NT2/D1 (cell line): ENCODE measurements at regions not wholly inside any gene's neighbourhood (a gene's known extent, or its start where the extent isn't known, plus 50 kb on each side); places are given as distances from the start of the nearest gene placed in this dataset.

ENCODE experiments used
- DNase-seq: peaks from one replicate; pipeline ENCODE4 v3.0.0-alpha.2; 2011; ENCODE audit warnings: low read depth, low spot score
- H3K27me3 ChIP-seq: 2 replicates; pipeline ENCODE4 v1.6.0; 2011; ENCODE audit warnings: mild to moderate bottlenecking; ENCODE audit not compliant: insufficient read length, insufficient read depth
- H3K36me3 ChIP-seq: 2 replicates; pipeline ENCODE4 v1.6.1; 2011; ENCODE audit warnings: mild to moderate bottlenecking, low read length, mixed read lengths; ENCODE audit not compliant: insufficient read depth, insufficient read length
- H3K4me1 ChIP-seq: 2 replicates; pipeline ENCODE4 v1.5.1; 2011; ENCODE audit not compliant: insufficient read depth, insufficient read length
- H3K4me3 ChIP-seq: 2 replicates; pipeline ENCODE4 v1.5.1; 2011; ENCODE audit warnings: low read depth; ENCODE audit not compliant: insufficient read length
- H3K9ac ChIP-seq: 2 replicates; pipeline ENCODE4 v1.6.0; 2011; ENCODE audit warnings: low read depth; ENCODE audit not compliant: insufficient read length
- H3K9me3 ChIP-seq: 2 replicates; pipeline ENCODE4 v1.5.1; 2011; ENCODE audit warnings: mild to moderate bottlenecking, low read length; ENCODE audit not compliant: insufficient read depth
- SUZ12 ChIP-seq: IDR thresholded peaks from 2 replicates; pipeline ENCODE4 v1.6.1; 2011; ENCODE audit not compliant: insufficient read length, insufficient read depth; ENCODE audit errors: extremely low read depth
- YY1 ChIP-seq: IDR thresholded peaks from 2 replicates; pipeline ENCODE4 v1.6.1; 2011; ENCODE audit not compliant: insufficient read length, insufficient read depth
- ZNF274 ChIP-seq: IDR thresholded peaks from 2 replicates; pipeline ENCODE4 v1.6.1; 2011; ENCODE audit warnings: mild to moderate bottlenecking, low read depth, low read length

DNA sequence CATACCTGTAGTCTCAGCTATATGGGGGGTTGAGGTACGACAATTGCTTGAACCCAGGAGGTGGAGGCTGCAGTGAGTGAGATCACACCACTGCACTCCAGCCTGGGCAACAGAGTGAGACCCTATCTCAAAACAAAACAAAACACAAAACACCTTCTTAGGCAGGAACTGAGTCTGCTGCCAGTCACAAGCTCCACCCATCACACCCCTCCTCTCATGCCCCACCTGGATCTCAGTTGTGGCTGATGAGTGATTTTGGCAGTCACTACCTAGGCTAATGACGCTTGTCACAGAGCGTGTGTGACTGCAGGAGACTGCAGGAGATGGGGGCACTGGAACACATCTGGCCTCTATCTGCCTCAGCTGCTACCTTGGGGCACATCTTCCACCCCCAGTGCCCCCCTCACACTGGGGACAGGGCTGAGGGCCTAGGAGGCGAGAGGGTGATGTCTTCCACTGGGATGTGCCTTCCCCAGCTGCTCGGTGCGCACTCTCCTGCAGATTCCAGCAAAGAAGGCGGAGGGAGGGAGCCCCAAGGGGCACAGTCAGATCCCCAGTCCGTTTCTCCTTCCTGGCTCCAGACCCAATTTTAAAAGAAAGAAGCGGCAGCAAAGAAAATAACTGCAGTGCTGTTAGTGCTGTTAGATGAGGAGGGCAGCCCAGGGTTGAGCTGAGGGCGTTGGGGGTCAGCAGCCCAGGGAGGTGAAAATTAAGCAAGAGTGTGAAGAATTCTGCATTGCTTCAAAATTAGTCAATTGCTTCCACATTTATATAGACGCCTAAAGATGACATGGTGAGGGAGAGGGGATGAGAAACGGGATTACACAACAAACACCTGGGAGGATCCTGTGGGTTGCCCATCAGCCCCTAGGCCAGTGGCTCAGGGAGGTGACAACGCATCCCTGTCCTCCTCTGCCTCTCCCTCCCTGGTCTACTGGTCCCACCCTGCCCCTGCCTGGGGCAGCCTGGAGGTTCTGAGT lies 143.6 kb upstream of the HAAO start:
- Histone ChIP-seq H3K27me3 (no peaks in the 10 kb centered on the region), H3K4me1 (peaks cover 20% of the 10 kb centered on the region), H3K9me3 (no peaks in the 10 kb centered on the region), H3K9ac (no peak overlapping the region), H3K4me3 (no peak overlapping the region), H3K36me3 (no peaks in the 10 kb centered on the region)
- DNase-seq = no peak
- TF ChIP-seq ZNF274 = no peak
- no peak for TF ChIP-seq YY1
- TF ChIP-seq SUZ12 = no peak

DNA sequence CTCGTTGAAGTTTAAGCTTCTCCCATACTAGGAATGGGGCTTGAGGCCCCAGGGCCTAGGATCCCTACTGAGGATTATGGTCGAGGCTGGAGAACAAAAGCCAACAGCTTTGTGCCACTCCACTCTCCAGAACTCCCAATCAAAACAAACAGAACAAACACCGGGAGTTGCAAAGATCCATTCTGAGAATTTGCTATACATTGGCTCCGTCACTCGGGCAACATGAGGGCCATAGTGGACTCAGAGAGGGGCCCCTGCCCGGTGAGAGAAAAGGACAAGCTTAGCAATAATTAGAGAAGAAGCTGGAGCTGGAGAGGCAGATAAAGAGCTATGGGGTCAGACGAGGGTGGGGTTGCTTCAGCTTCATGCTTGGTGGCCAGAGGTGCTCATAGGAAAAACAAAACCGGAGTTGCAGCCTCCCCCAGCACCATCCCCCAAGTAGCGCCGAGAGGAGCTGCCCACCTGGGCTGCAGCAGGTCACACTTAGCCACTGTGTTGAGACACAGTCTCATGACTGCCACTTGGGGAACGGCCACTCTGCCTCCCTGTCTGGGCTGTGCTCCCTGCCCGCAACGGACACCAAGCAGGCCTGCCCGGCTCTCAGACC lies 142.3 kb upstream of the HAAO start:
- no peaks in the 10 kb centered on the region for H3K27me3 ChIP-seq

DNA sequence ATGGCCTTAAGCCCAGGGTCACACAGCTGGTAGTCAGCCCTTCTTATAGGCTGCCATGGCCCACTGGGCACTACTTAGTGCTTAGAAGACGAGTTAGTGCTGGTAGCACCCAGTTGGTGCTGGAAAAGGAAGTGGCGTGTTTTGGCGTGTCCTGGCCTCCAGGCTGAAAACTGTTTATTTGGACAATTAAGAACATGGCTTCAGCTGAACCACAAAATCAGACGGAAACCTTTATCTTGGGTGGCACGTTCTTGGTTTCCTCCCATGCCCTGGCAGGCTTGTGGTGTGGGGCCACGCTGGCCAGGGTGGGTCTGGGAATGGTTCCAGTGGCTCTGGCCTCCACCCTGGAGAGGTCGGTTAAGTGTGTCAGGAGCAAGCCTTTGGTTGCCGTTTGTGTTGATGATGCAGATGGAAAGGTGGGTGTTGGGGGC lies 141.5 kb upstream of the HAAO start:
- Histone ChIP-seq H3K27me3 (no peaks in the 10 kb centered on the region), H3K4me1 (peaks cover 29% of the 10 kb centered on the region), H3K36me3 (no peaks in the 10 kb centered on the region), H3K4me3 (no peak overlapping the region), H3K9me3 (no peaks in the 10 kb centered on the region), H3K9ac (no peak overlapping the region)
- DNase-seq = no peak
- no peak for TF ChIP-seq ZNF274
- no peak for TF ChIP-seq YY1
- no peak for TF ChIP-seq SUZ12

More for the DNA sequence above, 142.3 kb upstream of the HAAO start:
- DNase-seq = no peak
- H3K9ac ChIP-seq = no peak overlapping the region
- TF ChIP-seq ZNF274 (no peak), SUZ12 (no peak), YY1 (no peak)
- H3K4me1 ChIP-seq = peaks cover 20% of the 10 kb centered on the region
- no peaks in the 10 kb centered on the region for H3K9me3 ChIP-seq
- H3K36me3 ChIP-seq = no peaks in the 10 kb centered on the region
- H3K4me3 ChIP-seq = no peak overlapping the region

DNA sequence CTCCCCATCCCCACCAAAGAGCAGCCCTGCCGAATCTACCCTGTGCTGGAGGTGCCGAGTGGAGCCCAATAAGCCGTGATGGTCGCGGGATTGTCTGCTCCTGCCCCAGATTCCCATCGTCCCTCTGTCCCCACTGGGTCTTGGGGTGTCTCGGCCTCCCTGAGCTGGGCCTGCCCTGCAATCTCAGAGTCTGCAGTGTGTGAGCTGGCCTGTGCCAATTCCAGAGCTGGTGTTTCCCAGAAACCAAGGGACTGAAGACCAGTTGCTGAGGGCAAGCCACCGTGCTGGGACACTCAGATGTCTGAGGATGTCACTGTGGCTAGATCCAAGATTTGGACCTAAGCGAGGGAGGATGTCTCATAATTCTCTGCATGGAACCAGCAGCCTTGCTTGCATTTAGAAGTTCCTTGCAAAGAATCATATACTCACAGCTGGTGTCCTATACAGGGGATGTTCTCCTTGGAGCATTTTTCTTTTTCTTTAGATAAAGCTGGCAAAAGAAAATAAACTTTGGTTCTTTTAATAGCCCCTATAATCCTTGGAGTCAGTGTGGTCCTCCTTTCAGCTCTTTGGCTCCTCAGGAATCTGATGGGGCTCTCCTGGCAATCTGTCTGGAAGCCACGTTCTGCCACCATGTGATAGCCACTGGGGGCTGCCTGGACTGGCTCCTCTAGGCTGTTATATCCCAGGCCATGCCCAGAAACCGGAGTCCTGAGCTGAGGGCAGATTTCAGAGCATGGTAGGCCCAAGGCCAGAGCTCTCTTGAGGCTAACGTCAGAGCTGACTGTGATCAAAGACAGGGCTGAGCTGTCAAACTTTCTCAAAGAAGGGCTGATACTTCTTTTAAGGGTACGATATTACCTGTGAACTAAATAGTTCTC lies 140.1 kb upstream of the HAAO start:
- H3K4me1 ChIP-seq = peaks cover 33% of the 10 kb centered on the region
- no peaks in the 10 kb centered on the region for H3K36me3 ChIP-seq
- peak overlapping the region; percentile 59 for H3K9ac ChIP-seq
- no peak overlapping the region for H3K4me3 ChIP-seq
- no peaks in the 10 kb centered on the region for H3K27me3 ChIP-seq
- H3K9me3 ChIP-seq = no peaks in the 10 kb centered on the region
- DNase-seq = no peak
- TF ChIP-seq ZNF274 (no peak), SUZ12 (no peak)

DNA sequence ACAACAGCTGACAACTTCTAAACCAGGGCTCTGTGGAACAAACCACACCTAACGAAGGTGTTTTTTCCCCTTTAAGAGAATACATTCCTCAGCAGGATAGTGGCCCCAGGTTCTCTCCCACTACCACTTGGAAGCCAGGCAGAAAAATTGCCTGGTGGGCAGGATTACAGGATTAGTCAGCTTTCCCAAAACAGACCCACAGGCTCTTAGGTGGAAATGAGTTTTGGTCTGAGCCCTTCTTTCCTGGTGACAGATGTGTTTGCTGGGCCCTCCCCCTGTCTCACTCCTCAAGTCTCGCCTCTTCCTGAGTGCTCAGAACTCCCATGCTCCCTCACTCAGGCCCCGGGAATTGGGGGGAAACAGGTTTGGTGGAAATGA lies 139.4 kb upstream of the HAAO start:
- no peaks in the 10 kb centered on the region for H3K36me3 ChIP-seq
- H3K27me3 ChIP-seq = no peaks in the 10 kb centered on the region
- H3K4me1 ChIP-seq = peaks cover 38% of the 10 kb centered on the region
- TF ChIP-seq YY1 (no peak), SUZ12 (no peak), ZNF274 (no peak)
- no peak overlapping the region for H3K4me3 ChIP-seq
- no peak for DNase-seq
- peak overlapping the region; percentile 59 for H3K9ac ChIP-seq
- no peaks in the 10 kb centered on the region for H3K9me3 ChIP-seq

DNA sequence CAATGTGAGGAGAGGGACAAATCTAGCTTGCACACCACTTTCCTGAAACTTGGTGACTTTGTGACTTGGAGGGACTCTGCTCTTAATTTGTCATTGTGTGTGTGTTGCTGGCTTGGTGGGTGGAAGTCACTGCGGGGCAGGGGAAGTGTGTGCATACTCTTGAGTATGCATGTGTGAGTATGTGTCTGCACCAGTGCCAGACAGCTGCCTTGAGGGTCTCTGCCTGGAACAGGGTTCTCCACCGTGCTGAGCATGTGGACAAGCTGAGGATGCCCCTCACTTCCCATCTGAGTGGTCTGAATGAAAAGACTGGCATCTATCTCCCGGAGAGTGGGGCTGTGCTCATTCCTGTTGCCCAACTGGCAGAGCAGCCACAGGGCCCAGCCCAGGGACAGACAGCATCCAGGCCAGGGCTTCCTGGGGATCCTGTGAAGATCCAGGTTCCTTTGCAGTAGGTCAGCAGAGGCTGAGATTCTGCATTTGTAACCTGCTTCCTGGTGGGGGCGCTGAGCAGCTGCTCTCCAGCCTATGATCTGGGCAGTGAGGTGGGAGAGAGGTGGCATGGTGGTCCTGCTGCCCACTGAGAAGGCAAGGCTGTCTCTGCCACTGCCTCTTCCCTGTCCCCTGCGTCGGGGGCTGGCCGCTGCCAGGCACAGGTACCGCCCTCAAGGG lies 138.9 kb upstream of the HAAO start:
- Histone ChIP-seq H3K9ac (peak overlapping the region; percentile 36), H3K27me3 (no peaks in the 10 kb centered on the region), H3K36me3 (no peaks in the 10 kb centered on the region), H3K4me3 (no peak overlapping the region), H3K9me3 (no peaks in the 10 kb centered on the region), H3K4me1 (peaks cover 40% of the 10 kb centered on the region)
- DNase-seq = no peak
- TF ChIP-seq ZNF274 = no peak
- no peak for TF ChIP-seq SUZ12
- no peak for TF ChIP-seq YY1
